ENCODE measurements at regions not wholly inside any gene's neighbourhood (a gene's known extent, or its start where the extent isn't known, plus 50 kb on each side); places are given as distances from the start of the nearest gene placed in this dataset.

- TF ChIP-seq CTCF (IDR thresholded peaks at IDR 0.05; ENCODE audit: borderline replicate concordance, extremely low read depth, low read length, poor library complexity, severe bottlenecking), result no peak
- no peak for TF ChIP-seq EZH2 (IDR thresholded peaks at IDR 0.05; ENCODE audit: borderline replicate concordance, low read depth, low read length, severe bottlenecking)
These were observed 102.3 kb upstream of the PCBD1 start for GRCh38 chr10:70990681-70991080.
